ENCODE measurements at regions not wholly inside any gene's neighbourhood (a gene's known extent, or its start where the extent isn't known, plus 50 kb on each side); places are given as distances from the start of the nearest gene placed in this dataset.

DNA sequence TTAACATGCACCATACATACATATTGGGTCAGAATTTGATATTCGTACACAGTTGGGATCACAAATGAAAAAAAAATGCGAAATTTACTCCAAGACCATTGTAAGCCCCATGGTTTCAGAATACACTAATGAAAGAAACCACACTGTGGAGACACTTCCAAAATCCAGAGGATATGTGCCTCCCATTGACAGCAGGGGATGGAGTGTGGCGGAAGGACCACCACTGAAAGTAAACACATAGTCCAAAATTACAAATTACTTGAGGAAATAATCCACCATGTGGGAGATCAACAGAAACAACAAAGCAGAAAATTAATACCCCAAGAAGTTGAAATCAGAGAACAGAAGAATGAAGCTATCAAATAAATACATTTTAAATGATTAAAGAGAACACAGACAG is 291.6 kb upstream of the PAPPA start:
- Histone ChIP-seq H3K9ac (no peak overlapping the region), H3F3A (replicated peaks; ENCODE audit: insufficient read depth) (peaks cover 5% of the 10 kb centered on the region), H3K27ac (ENCODE audit: low read depth in 2 of 2, low read length in 1 of 2) (no peak overlapping the region), H4K20me1 (ENCODE audit: insufficient read depth) (no peaks in the 10 kb centered on the region), H3K9me2 (0 out of 2 replicates have a peak, but pooled peaks cover 3% of the 10 kb centered on the region), H3K79me2 (ENCODE audit: insufficient read depth) (no peaks in the 10 kb centered on the region), H3K4me2 (no peak overlapping the region), H3K4me1 (ENCODE audit: control insufficient read depth in 1 of 2, insufficient read depth in 2 of 2, low read depth in 1 of 2, low read length in 1 of 2) (peaks cover 0 to 12% of the 10 kb centered on the region in 2 experiments; a peak in 2 of 4 replicates), H3K9me3 (no peaks in the 10 kb centered on the region), H3K36me3 (replicated peaks in 1 of 2; ENCODE audit: control insufficient read depth in 1 of 2, insufficient read depth in 2 of 2, low read length in 1 of 2) (no peaks in the 10 kb centered on the region), H3K4me3 (ENCODE audit: low read depth in 2 of 2, low read length in 1 of 2) (no peak overlapping the region), H3K27me3 (ENCODE audit: insufficient read depth) (no peaks in the 10 kb centered on the region), H2AFZ (ENCODE audit: low read depth) (no peak overlapping the region)
- DNase-seq = no peak
- 80% methylated on average over 3 of the region's 3 CpGs for WGBS (ENCODE audit: low lambda C conversion rate)
- ChIA-PET POLR2A (no interaction called here), CTCF (no interaction called here)
- TF ChIP-seq REST (IDR thresholded peaks at IDR 0.05; ENCODE audit: low read depth, low read length) (no peak), TAF1 (IDR thresholded peaks at IDR 0.05; ENCODE audit: borderline replicate concordance, low read depth, low read length) (no peak), RXRA (IDR thresholded peaks at IDR 0.05; ENCODE audit: borderline replicate concordance, low read depth) (no peak), TEAD4 (IDR thresholded peaks at IDR 0.05; ENCODE audit: borderline replicate concordance, insufficient read depth) (no peak), SMC3 (IDR thresholded peaks at IDR 0.05; ENCODE audit: low read depth, low read length) (no peak), FOXM1 (IDR thresholded peaks at IDR 0.05; ENCODE audit: low read depth) (no peak), EZH2phosphoT487 (IDR thresholded peaks at IDR 0.05; ENCODE audit: borderline replicate concordance, low read depth) (no peak), YY1 (IDR thresholded peaks at IDR 0.05; ENCODE audit: low read depth) (no peak), USF2 (IDR thresholded peaks at IDR 0.05; ENCODE audit: borderline replicate concordance, low read depth, low read length) (no peak), RAD21 (IDR thresholded peaks at IDR 0.05; ENCODE audit: low read length) (no peak)
- TF ChIP-seq, protein P1, sequence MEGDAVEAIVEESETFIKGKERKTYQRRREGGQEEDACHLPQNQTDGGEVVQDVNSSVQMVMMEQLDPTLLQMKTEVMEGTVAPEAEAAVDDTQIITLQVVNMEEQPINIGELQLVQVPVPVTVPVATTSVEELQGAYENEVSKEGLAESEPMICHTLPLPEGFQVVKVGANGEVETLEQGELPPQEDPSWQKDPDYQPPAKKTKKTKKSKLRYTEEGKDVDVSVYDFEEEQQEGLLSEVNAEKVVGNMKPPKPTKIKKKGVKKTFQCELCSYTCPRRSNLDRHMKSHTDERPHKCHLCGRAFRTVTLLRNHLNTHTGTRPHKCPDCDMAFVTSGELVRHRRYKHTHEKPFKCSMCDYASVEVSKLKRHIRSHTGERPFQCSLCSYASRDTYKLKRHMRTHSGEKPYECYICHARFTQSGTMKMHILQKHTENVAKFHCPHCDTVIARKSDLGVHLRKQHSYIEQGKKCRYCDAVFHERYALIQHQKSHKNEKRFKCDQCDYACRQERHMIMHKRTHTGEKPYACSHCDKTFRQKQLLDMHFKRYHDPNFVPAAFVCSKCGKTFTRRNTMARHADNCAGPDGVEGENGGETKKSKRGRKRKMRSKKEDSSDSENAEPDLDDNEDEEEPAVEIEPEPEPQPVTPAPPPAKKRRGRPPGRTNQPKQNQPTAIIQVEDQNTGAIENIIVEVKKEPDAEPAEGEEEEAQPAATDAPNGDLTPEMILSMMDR (IDR thresholded peaks at IDR 0.05) = no peak

GRCh38 chr9:115864581-115864980 is 289.0 kb upstream of the PAPPA start:
- ChIA-PET CTCF (no interaction called here), POLR2A (no interaction called here)
- Histone ChIP-seq H3K36me3 (replicated peaks in 1 of 2; ENCODE audit: control insufficient read depth in 1 of 2, insufficient read depth in 2 of 2, low read length in 1 of 2) (no peaks in the 10 kb centered on the region), H3K9me2 (0 out of 2 replicates have a peak, but pooled peaks cover 3% of the 10 kb centered on the region), H3K4me2 (no peak overlapping the region), H3F3A (replicated peaks; ENCODE audit: insufficient read depth) (peaks cover 5% of the 10 kb centered on the region), H3K79me2 (ENCODE audit: insufficient read depth) (no peaks in the 10 kb centered on the region), H3K9ac (no peak overlapping the region), H3K27me3 (ENCODE audit: insufficient read depth) (no peaks in the 10 kb centered on the region), H3K4me3 (ENCODE audit: low read depth in 2 of 2, low read length in 1 of 2) (no peak overlapping the region), H4K20me1 (ENCODE audit: insufficient read depth) (no peaks in the 10 kb centered on the region), H2AFZ (ENCODE audit: low read depth) (no peak overlapping the region), H3K9me3 (no peaks in the 10 kb centered on the region), H3K27ac (ENCODE audit: low read depth in 2 of 2, low read length in 1 of 2) (no peak overlapping the region), H3K4me1 (ENCODE audit: control insufficient read depth in 1 of 2, insufficient read depth in 2 of 2, low read depth in 1 of 2, low read length in 1 of 2) (peaks cover 0 to 12% of the 10 kb centered on the region in 2 experiments; a peak in 2 of 4 replicates)
- DNase-seq = no peak
- TF ChIP-seq NRF1 (IDR thresholded peaks at IDR 0.05; ENCODE audit: low read depth, low read length) = no peak
- TF ChIP-seq, protein P2, sequence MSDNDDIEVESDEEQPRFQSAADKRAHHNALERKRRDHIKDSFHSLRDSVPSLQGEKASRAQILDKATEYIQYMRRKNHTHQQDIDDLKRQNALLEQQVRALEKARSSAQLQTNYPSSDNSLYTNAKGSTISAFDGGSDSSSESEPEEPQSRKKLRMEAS (IDR thresholded peaks at IDR 0.05; ENCODE audit: low read depth) = no peak
- no peak for TF ChIP-seq RCOR1 (IDR thresholded peaks at IDR 0.05; ENCODE audit: low read length)
- TF ChIP-seq SIN3A (IDR thresholded peaks at IDR 0.05; ENCODE audit: borderline replicate concordance, low read depth, low read length) = no peak
- TF ChIP-seq ZBTB33 (IDR thresholded peaks at IDR 0.05; ENCODE audit: borderline replicate concordance, low read depth) = no peak
- no peak for TF ChIP-seq TAF1 (IDR thresholded peaks at IDR 0.05; ENCODE audit: borderline replicate concordance, low read depth, low read length)
- no peak for TF ChIP-seq MEF2A (IDR thresholded peaks at IDR 0.05; ENCODE audit: borderline replicate concordance, low read depth)
- TF ChIP-seq PBX3 (IDR thresholded peaks at IDR 0.05) = no peak
- no peak for TF ChIP-seq POLR2AphosphoS5 (IDR thresholded peaks at IDR 0.05; ENCODE audit: low read depth, low read length)

All from SK-N-SH (cell line).